GF-D8 (cell line): ENCODE measurements at regions not wholly inside any gene's neighbourhood (a gene's known extent, or its start where the extent isn't known, plus 50 kb on each side); places are given as distances from the start of the nearest gene placed in this dataset.
"Not testable (repeated sequence)": the region's sequence is repeated elsewhere in the genome, so short reads cannot be mapped to it uniquely, and the experiment has no call there.

Experiments used
- DNase-seq: peaks from one replicate; lab custom pipeline; 2025; lab: John Stamatoyannopoulos, UW

DNA sequence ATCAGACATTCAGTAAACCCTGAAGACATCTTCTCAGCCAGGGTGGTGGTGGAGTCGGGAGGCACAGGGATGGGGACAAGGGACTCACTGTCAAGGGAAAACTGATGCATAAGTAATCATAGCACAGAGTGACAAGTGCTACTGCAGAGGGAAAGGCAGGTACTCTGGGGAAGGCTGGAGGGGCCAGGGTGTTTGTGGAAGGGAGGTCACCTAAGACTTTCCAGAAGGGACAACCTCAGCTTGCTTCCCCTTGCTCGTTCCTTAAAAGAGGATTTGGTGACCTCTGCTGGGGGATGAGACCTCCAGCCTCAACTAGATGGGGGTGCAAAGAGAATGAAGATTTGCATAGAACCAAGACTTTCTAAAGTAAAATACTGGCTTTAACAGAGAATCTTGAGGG is 99.5 kb downstream of the SLC4A3 start:
- no peak for DNase-seq

DNA sequence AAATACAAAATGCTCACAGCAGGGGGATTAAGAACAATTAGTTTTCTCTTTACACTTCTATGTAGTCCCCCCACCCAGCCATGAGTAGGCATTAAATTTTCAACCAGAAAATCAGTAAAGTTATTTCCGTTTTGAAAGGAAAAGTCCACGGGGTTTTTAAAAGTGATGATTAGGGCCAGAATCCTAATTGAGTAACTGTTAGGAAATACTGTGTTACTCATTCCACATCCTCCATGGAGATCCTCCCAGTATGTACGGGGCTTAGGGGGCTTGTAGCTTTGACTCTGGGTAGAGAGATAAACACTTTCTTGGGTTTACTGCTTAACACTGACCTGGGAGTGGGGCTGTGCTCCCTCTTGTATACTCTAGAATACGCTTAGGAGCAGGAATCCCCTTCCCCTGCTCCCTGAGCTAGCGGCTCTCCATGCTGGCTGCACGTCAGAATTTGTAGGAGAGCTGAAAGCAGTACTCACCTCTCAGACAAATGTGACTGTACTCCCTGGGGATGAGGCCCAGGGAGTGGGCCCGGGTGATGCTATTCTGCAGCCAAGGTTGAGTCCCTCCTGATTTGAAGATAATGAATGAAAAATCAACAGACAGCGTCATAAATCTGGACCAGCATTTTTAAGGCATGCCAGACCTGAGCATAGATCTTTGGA is 100.5 kb downstream of the SLC4A3 start:
- no peak for DNase-seq

DNA sequence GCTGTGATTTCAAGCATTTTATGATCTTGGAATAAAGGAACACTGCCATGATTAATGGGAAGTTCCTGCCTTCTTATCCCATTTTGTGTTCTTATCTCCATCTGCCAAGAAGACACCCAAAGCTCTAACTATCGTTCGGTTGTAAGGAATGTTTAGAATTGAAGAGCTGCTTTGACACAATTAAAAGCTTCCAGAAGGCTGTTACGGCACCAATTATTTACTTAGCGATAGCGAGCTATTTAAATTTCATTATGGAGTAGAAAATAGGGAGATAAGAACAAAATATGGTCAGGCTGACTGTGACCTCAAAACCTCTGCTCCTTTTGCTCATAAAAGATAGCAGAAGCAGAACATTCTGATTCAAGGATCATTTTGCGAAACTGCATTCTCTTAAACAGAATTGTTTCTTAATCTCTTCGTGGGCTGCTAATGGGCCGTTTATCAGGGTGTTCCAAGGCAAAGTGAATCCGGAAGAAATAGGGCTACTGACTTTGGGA is 101.6 kb downstream of the SLC4A3 start:
- DNase-seq = no peak

DNA sequence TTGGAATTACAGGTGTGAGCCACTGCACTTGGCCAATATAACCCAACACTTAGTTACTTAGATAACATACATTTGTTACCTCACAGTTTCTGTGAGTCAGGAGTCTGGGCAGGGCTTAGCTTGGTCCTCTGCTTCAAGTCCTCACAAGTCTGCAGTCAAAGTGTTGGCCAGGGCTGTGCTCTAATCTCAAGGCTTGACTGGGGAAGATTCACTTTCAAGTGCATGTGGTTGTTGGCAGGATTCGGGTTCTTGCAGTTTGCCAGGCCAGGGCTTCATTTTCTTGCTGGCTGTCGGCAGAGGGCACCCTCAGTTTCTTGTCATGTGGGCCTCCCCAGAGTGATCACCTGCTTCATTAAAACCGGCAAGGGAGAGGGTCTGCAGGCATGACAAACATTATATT is 103.7 kb downstream of the SLC4A3 start:
- DNase-seq = no peak

DNA sequence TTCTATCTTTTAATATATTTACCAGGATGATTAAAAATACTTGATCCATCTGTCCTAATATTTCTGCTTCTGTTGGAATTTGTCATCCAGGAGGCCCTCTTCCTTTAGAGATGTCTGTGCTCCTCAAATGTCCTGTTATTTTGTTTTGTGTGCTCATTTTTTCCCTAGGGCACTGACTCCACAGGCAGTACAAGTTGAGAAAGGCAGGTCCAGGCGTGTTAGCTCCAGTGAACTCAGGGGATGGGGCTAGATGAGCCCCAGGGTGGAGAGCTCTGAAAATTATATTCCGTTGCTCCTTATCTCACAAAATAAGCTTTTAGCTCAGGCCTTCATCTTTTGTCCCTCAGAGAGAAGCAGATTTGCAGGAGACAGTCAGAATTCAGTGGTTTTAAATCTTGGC is 105.7 kb downstream of the SLC4A3 start:
- no peak for DNase-seq

DNA sequence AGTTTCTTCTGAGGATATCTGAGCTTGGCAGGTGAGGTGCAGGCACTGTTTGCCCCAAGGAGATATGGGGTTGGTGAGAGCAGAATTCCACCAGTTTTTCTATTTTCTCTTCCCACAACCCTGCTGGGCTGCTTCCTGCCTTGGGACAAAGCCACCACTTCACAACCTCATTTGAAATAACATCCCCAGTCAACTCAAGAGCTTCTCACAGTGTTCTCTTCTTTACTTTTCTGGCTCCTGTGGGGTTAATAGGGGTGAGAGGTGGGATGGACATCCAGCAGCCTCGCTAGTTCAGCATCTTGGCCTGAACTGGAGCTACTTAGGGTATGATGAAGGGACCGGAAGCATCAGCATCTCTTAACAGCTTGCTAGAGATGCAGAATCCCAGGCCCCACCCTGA is 106.3 kb downstream of the SLC4A3 start:
- DNase-seq = no peak

DNA sequence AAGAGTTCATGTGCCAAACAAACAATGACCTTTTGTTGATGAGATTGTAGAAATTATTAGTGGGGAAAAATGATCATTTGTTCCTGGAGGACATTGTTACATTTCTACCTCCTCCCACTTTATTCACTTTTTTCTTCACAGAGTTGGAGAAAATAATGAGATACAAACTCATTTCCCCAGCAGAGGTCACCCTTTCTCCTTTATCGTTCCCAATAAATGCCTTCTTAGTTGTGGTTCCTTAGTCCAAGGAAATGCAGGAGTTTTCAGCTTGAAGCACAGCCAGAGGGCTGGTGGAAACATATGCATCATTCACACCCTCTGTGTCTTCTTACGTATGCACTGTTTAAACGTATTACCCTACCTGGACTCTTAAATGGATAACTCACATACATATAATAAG is 108.8 kb downstream of the SLC4A3 start:
- DNase-seq = no peak

DNA sequence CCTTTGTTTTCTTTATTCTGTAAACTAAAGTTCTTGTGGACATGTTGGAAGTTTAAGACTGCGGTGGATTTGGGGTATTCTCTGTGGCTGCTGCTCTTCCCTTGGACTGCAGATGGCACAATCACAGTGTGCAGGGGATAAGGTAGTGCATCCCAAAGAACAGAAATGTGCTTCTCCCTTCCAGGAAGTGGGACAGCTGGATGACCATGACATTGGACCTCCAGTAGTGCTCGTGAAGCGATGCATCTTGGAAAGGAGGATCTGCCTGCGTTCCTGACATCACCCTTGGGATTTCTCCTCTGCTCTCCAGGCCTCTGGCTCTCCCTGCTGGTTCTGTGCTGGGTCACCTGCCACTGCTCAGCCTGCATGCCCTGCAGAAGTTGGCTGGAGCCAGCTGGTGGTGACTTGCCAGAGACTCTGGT is 109.9 kb downstream of the SLC4A3 start:
- no peak for DNase-seq

DNA sequence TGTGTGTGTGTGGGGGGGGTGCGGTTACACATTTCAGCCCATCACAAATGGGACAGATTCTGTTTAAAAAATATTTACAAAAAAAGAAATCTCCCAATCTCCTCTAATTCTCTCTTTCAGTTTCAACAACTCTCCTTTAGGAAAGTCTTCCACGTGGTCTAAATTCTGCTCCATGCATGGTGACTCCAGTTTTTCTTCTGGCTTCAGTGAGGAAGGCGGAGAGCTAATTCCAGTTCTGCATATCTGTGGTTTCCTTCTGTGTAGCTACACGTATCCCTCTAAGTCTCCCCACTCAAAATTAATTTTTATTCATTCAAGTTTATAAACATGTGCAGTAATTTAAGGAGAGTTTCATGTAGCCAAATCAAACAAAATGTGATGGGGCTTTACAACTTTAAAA is 111.6 kb downstream of the SLC4A3 start:
- DNase-seq = no peak

DNA sequence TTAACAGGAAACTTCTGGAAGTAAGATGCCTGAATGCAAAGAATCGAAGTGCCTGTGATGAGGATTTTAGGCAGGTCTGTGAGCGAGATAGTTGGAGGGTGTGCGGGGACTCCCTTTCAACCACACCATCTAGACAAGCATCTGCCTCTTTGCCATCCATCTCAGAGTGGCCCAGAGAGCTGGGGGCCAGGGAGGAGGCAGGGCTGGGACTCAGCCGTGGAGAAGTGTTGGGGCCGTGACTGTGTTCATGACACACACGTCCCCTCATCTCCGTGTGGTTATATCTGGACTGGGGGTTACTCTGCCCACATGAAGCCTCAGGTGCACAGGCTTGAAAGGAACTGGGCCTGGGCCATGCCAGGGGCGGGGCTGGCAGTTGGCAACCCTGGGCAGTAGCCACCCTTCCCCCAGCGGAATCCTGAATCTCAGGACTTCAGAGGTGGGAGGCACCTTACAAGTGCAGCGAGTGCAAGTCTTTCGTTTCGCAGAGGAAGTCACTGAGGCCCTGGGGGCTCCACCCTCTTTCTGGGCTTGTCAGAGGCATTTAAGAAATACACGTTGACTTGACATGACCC is 112.5 kb downstream of the SLC4A3 start:
- DNase-seq = no peak

DNA sequence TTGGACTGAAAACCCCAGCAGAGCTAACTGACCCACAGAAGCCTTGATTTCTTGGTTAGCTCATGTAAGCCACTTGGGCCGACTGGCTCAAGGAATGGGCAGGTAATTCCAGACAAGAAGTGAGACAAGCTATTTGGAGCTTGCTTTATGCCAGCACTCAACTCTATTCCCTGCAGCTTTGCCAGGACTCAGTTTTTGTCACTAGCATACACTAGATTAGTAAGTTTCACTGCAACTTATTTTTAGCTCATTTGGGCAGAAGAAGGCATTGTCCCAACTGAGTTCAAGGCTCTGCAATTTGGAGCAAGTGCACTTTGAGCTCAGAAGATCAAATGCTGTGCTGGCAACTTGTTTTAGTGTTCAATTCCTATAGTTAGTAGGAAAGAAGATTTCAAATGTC is 116.1 kb downstream of the SLC4A3 start:
- DNase-seq = no peak

DNA sequence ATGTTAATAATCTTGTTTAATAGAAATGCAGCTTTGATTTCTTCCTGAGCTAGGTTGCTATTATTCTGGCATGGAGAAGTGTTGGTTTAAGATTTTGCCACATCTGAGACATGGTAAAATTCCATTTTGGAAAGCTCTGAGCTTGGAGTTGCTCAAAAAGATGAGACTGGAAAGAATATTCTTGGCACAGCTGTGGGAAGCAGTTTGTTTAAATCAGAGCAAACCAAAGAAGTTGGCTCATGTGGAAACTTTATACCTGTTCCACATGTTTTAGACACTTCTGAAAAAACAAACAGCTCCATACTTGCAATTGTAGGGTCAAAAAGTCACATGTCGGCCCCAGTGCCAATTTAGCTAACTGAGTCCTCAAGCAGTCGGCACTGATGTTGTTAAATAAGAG is 116.6 kb downstream of the SLC4A3 start:
- no peak for DNase-seq

DNA sequence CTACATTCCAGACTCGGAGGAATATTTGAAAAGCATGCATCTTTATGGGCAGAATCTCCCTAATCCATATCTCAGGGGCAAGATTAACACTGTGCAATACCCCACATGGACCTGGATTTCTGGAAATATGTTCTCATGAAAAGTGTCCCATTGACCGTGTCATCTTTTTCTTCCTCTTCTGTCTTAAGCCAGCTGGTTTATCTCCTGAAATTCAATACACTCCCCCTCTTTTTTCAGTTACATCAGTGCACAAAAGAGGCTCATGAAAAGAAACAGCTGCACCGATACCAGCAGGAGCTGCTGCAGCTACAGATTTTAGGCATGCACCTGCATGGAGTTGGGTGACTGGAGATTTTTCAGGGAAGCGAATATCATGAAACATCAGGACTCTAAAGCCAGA is 117.2 kb downstream of the SLC4A3 start:
- DNase-seq = no peak

DNA sequence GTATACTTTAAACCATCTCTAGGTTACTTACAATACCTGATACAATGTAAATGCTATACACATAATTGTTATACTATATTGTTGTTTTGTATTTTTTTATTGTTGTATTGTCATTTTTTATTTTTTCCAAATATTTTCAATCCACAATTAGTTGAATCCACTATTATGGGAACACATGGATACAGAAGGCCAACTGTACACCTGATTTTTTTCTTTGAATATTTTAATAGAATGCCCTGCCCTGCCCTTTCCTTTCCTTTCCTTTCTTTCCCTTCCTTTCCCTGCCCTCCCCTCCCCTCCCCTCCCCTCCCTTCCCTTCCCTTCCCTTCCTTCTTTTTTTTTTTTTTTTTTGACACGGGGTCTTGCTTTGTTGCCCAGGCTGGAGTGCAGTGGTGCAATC is 120.2 kb downstream of the SLC4A3 start:
- DNase-seq = no peak

DNA sequence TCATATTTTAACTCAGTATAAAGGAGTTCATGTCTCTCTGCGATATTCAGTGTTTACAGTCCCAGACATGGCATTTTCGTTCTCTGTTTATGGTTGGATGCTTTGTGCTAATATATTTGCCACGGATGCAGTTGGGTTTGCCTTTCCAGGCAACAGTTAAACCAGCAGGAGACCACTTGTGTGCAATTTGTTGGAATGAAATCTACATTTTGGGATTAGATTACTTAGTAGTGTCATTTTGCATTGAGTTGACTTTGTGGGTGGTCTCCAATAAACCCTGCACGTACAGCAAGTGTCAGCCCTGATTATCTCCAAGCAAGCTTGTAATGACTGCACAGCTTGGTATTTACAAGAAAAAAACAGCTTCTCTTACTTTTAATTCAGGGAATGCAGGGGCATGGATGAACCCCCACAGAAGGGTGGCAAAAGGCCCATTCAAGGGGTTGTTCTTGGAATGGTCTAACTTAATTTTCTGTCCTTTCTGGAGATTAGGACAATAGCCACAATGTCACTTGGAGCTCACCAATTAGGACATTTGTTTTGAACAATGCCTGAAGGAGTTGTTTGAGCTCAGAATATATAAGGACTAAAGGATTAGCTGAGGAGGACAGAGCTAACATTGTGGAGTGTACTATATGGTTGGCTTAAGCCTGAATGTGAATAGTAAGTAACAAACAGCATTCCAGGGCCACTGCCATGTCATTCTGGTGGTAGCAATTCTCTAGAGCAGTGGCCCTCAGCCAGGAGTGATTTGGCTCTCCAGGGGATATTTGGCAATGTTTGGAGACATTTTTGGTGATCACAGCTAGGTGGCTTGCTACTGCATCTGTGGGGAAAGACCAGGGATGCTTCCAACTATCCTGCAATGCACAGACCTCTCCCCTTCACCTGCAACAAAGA is 121.5 kb downstream of the SLC4A3 start:
- no peak for DNase-seq

DNA sequence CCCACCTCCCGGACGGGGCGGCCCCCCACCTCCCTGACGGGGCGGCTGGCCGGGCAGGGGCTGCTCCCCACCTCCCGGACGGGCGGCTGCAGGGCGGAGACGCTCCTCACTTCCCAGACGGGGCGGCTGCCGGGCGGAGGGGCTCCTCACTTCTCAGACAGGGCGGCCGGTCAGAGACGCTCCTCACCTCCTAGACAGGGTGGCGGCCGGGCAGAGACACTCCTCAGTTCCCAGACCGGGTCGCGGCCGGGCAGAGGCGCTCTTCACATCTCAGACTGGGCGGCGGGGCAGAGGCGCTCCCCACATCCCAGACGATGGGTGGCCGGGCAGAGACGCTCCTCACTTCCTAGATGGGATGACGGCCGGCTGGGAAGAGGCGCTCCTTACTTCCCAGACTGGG is 123.7 kb downstream of the SLC4A3 start:
- not testable (repeated sequence) for DNase-seq

DNA sequence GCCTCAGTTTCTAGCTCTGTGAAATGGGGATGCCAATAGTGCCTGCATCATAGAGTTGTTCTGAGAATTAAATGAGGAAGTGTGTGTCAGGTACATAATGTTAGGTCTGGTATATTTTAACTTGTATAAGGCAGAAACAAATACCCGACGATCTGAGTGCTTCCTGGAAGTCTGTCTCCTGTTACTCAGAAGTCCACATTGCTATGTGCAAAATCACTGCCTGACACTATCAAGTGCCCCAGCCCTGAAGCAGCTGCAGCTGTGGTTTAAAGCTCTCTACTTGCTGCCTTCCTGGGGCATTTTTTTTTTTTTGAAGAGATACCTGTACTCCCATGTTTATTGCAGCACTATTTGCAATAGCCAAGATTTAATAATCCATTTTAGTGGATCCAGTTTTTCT is 125.3 kb downstream of the SLC4A3 start:
- DNase-seq = no peak

DNA sequence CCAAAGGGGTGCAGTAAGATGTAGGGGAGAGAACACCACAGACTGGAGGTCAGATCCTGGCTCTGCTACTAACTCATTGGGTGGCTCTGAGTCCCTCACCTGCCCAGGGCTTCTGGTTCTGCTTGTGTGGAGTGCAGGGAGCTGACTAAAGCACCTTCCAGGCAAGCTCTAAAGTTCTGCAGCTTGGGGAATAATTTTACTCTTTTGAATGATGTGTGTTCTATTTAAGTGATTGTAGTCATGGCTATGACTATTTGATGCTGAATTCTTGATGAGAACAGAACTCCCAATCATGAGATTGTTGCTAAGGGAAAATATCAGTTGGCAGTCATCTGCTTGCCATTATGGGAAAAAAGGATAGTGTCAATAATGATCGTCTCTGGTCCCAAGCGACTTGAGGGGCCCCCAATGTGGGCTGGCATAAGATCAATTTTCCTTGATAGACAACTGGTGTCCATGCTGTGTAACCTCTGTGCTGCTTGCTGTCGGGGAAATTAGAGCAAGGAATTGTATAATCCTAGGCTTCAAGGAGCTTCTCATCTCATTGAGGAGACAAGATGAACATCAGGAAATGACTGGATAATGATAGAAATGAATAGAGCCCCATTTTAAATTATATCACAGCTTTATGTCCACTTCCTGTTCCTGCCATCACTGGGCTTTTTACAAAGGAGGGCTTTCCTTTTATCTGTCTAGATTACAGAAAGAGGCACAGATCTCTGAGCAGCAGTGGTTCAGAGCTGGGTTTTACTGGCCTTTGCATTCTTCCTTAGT is 131.7 kb downstream of the SLC4A3 start:
- DNase-seq = no peak

DNA sequence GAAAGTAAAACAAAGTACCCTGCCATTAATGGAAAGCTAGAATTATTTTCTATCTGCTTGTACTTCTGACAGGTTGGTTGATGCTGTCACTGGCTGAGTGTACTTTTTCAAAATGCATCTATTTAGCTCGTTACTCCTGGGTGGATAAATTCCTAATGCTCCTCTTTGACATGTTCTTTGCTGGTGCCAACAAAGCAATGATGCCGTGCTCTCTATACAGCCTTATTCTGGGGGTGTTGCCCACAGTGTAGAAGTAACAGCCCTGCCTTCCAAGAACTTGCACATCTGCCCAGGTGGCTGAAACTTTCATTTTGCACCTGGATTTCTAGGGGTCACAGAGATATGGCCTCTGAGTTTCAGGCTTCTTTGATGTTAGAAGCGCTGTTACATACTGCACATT is 132.4 kb downstream of the SLC4A3 start:
- no peak for DNase-seq

DNA sequence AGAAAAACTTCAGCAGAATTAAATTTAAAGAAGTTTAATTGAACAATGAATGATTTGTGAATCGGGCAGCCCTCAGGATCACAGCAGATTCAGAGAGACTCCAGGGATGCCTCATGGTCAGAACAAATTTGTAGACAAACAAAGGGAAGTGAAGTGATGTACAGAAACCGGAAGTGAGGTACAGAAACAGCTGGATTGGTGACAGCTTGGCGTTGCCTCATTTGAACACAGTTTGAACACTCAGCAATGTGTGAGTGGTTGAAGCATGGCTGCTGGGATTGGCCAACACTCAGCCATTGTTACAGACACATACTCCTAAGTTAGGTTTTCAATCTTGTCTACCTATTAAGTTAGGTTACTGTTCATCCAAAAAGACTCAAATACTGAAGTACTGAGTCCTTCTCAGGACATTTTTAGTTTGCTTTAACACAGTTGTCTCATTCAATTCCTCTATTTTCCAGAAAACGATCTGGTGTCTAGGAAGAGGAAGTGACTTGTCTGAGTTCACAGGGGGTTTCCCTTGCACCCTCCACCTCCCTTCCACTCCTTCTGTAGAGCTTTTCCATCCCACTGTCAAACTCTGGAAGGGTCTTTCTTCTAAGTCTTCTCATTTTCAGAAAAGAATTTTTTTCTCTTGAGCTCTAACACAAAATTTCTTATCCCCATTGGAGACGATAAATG is 137.9 kb downstream of the SLC4A3 start:
- DNase-seq = no peak

DNA sequence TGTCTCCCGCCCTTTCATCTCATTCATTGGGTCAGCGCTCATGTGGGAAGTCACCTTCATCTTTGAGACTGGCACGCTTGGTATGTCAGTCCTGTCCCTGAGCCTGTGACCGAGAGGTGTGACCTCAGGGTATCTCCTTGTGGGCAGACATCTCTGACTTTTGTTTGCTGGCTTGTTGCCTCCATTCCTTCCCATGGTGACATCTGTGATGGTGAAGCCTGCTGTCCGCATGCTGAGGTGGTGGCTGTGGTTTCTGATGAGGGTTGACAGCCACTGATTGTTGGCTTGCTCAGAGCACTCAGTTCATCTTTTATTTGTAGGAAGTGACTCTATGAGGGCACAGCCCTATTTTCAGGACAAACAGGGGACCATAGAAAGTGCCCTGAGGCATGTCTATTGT is 139.2 kb downstream of the SLC4A3 start:
- no peak for DNase-seq
